PFSK-1 (cell line): ENCODE measurements at regions not wholly inside any gene's neighbourhood (a gene's known extent, or its start where the extent isn't known, plus 50 kb on each side); places are given as distances from the start of the nearest gene placed in this dataset.

Experiments
- POLR2AphosphoS5 ChIP-seq: IDR thresholded peaks from 2 replicates; pipeline ENCODE4 v1.6.1; 2012; ENCODE audit warnings: low read depth, mild to moderate bottlenecking, control low read depth, low read length, moderate library complexity
- TF ChIP-seq, protein P1 (sequence below), 2 experiments: IDR thresholded peaks; 2 replicates each; pipeline versions ENCODE4 v1.6.1 to v1.8.0; 2011 to 2012; ENCODE audit warnings: low read depth in 2 of 2, low read length in 2 of 2, control low read depth in 1 of 2, inconsistent platforms in 1 of 2, mild to moderate bottlenecking in 1 of 2, moderate library complexity in 1 of 2; ENCODE audit not compliant: insufficient read depth in 1 of 2

DNA sequence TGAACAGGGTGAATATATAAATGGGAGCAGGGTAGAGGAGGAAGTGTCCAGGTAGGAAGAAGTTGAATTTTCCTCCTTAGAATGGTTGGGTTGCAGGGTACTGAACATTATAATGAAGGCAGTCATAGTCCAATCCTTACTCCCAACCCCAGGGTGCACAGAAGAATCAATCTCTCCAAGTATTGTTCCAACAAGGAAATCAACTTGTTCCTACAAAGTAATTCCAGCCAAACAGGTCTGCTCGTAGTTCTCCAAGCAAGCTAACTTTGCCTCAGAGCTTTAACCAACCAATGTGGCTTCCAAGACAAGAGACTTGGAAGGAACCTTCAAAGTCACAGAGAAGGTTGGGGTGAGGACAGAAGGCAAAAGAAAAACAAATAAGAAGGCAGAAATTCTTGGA is 527.2 kb downstream of the MED13L start:
- no peak for TF ChIP-seq POLR2AphosphoS5
- TF ChIP-seq, protein P1, sequence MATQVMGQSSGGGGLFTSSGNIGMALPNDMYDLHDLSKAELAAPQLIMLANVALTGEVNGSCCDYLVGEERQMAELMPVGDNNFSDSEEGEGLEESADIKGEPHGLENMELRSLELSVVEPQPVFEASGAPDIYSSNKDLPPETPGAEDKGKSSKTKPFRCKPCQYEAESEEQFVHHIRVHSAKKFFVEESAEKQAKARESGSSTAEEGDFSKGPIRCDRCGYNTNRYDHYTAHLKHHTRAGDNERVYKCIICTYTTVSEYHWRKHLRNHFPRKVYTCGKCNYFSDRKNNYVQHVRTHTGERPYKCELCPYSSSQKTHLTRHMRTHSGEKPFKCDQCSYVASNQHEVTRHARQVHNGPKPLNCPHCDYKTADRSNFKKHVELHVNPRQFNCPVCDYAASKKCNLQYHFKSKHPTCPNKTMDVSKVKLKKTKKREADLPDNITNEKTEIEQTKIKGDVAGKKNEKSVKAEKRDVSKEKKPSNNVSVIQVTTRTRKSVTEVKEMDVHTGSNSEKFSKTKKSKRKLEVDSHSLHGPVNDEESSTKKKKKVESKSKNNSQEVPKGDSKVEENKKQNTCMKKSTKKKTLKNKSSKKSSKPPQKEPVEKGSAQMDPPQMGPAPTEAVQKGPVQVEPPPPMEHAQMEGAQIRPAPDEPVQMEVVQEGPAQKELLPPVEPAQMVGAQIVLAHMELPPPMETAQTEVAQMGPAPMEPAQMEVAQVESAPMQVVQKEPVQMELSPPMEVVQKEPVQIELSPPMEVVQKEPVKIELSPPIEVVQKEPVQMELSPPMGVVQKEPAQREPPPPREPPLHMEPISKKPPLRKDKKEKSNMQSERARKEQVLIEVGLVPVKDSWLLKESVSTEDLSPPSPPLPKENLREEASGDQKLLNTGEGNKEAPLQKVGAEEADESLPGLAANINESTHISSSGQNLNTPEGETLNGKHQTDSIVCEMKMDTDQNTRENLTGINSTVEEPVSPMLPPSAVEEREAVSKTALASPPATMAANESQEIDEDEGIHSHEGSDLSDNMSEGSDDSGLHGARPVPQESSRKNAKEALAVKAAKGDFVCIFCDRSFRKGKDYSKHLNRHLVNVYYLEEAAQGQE (IDR thresholded peaks at IDR 0.05; ENCODE audit: insufficient read depth in 1 of 2, low read depth in 2 of 2, low read length in 2 of 2): no peak
